ENCODE measurements at regions not wholly inside any gene's neighbourhood (a gene's known extent, or its start where the extent isn't known, plus 50 kb on each side); places are given as distances from the start of the nearest gene placed in this dataset.

GRCh38 chrX:122047261-122047660, 999.9 kb downstream of the GLUD2 start:
- Histone ChIP-seq H3K9me3 (ENCODE audit: control extremely low read depth in 1 of 3, control insufficient read depth in 2 of 3, insufficient read depth in 1 of 3, low read length in 2 of 3) (peaks cover 0 to 4% (median 0%) of the 10 kb centered on the region in 3 donors), H3K36me3 (replicated peaks in 1 of 2; ENCODE audit: control extremely low read depth in 1 of 2, control insufficient read depth in 1 of 2, extremely low read depth in 1 of 2, insufficient read depth in 2 of 2, low read length in 1 of 2) (no peaks in the 10 kb centered on the region), H3K4me1 (ENCODE audit: control insufficient read depth in 2 of 2, insufficient read depth in 2 of 2, low read length in 2 of 2) (no peaks in the 10 kb centered on the region), H3K4me3 (ENCODE audit: control extremely low read depth in 1 of 5, extremely low read depth in 1 of 5, insufficient read depth in 1 of 5, low read depth in 2 of 5, low read length in 4 of 5) (no peak overlapping the region), H2AFZ (ENCODE audit: insufficient read depth, low read depth, low read length, poor library complexity, severe bottlenecking) (no peak overlapping the region), H3K9ac (ENCODE audit: low read length) (no peak overlapping the region), H3K4me2 (replicated peaks; ENCODE audit: low read depth, low read length, poor library complexity, severe bottlenecking) (no peak overlapping the region), H3K27me3 (replicated peaks in 1 of 4; ENCODE audit: control extremely low read depth in 1 of 4, control insufficient read depth in 3 of 4, insufficient read depth in 4 of 4, low read length in 3 of 4) (no peaks in the 10 kb centered on the region), H3K79me2 (ENCODE audit: control insufficient read depth, insufficient read depth, low read length) (no peaks in the 10 kb centered on the region), H4K20me1 (ENCODE audit: control insufficient read depth, insufficient read depth, low read length, poor library complexity, severe bottlenecking) (no peaks in the 10 kb centered on the region), H3K27ac (ENCODE audit: low read length in 2 of 2) (no peak overlapping the region)
- no peak for DNase-seq
- ChIA-PET CTCF (no interaction called here), POLR2A (no interaction called here)
- intact Hi-C loops (cut with micrococcal nuclease), result no loop called here
- no peak overlapping the region for H3K27ac Mint-ChIP-seq
- ATAC-seq (ENCODE audit: low read depth), result no peak
- peaks cover 3% of the 10 kb centered on the region for H3K9me3 Mint-ChIP-seq (ENCODE audit: insufficient read depth)
- H3K4me3 Mint-ChIP-seq, result no peak overlapping the region
- no peaks in the 10 kb centered on the region for H3K27me3 Mint-ChIP-seq
- H3K4me1 Mint-ChIP-seq, result no peaks in the 10 kb centered on the region
- TF ChIP-seq, protein P1, sequence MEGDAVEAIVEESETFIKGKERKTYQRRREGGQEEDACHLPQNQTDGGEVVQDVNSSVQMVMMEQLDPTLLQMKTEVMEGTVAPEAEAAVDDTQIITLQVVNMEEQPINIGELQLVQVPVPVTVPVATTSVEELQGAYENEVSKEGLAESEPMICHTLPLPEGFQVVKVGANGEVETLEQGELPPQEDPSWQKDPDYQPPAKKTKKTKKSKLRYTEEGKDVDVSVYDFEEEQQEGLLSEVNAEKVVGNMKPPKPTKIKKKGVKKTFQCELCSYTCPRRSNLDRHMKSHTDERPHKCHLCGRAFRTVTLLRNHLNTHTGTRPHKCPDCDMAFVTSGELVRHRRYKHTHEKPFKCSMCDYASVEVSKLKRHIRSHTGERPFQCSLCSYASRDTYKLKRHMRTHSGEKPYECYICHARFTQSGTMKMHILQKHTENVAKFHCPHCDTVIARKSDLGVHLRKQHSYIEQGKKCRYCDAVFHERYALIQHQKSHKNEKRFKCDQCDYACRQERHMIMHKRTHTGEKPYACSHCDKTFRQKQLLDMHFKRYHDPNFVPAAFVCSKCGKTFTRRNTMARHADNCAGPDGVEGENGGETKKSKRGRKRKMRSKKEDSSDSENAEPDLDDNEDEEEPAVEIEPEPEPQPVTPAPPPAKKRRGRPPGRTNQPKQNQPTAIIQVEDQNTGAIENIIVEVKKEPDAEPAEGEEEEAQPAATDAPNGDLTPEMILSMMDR (IDR thresholded peaks at IDR 0.05), result no peak
- TF ChIP-seq EZH2 (IDR thresholded peaks at IDR 0.05; ENCODE audit: borderline replicate concordance, insufficient read depth, low read depth, low read length, poor library complexity, severe bottlenecking), result no peak
- no CpG with 5 or more reads among the region's 2 CpGs for WGBS (ENCODE audit: insufficient coverage)

DNA sequence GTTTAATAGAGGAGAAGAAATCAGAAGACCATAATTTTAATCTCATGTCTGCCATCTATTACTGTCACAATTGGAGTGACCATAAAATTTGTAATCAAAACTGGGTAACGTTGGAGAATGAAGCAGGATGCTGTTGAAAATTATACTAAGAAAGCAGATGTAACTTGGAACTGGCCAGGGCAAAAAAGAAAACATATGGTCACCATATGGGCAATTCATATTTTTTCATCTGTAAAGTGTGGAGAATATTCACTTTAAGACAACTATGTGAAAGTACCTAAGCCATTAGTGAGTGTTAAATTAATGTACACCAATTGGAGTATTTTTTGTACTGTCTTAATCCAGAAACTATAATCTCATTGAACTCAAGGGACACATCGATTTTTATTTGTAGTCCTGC, 1008.0 kb downstream of the GLUD2 start:
- Histone ChIP-seq H3K79me2 (ENCODE audit: control insufficient read depth, insufficient read depth, low read length) (no peaks in the 10 kb centered on the region), H3K27me3 (replicated peaks in 1 of 4; ENCODE audit: control extremely low read depth in 1 of 4, control insufficient read depth in 3 of 4, insufficient read depth in 4 of 4, low read length in 3 of 4) (no peaks in the 10 kb centered on the region), H4K20me1 (ENCODE audit: control insufficient read depth, insufficient read depth, low read length, poor library complexity, severe bottlenecking) (no peaks in the 10 kb centered on the region), H3K4me3 (ENCODE audit: control extremely low read depth in 1 of 5, extremely low read depth in 1 of 5, insufficient read depth in 1 of 5, low read depth in 2 of 5, low read length in 4 of 5) (no peak overlapping the region), H3K4me1 (ENCODE audit: control insufficient read depth in 2 of 2, insufficient read depth in 2 of 2, low read length in 2 of 2) (no peaks in the 10 kb centered on the region), H3K9me3 (ENCODE audit: control extremely low read depth in 1 of 3, control insufficient read depth in 2 of 3, insufficient read depth in 1 of 3, low read length in 2 of 3) (no peaks in the 10 kb centered on the region), H3K36me3 (replicated peaks in 1 of 2; ENCODE audit: control extremely low read depth in 1 of 2, control insufficient read depth in 1 of 2, extremely low read depth in 1 of 2, insufficient read depth in 2 of 2, low read length in 1 of 2) (no peaks in the 10 kb centered on the region), H2AFZ (ENCODE audit: insufficient read depth, low read depth, low read length, poor library complexity, severe bottlenecking) (no peak overlapping the region), H3K4me2 (replicated peaks; ENCODE audit: low read depth, low read length, poor library complexity, severe bottlenecking) (no peak overlapping the region), H3K9ac (ENCODE audit: low read length) (no peak overlapping the region), H3K27ac (ENCODE audit: low read length in 2 of 2) (no peak overlapping the region)
- no peak overlapping the region for H3K27ac Mint-ChIP-seq
- DNase-seq, result no peak
- H3K4me1 Mint-ChIP-seq, result no peaks in the 10 kb centered on the region
- CTCF ChIA-PET, result no interaction called here
- no peaks in the 10 kb centered on the region for H3K27me3 Mint-ChIP-seq
- intact Hi-C loops (cut with micrococcal nuclease), result no loop called here
- WGBS (ENCODE audit: insufficient coverage), result no CpG with 5 or more reads among the region's 2 CpGs
- H3K9me3 Mint-ChIP-seq (ENCODE audit: insufficient read depth), result no peaks in the 10 kb centered on the region
- ATAC-seq (ENCODE audit: low read depth), result no peak
- H3K4me3 Mint-ChIP-seq, result no peak overlapping the region
- POLR2A ChIA-PET, result no interaction called here
- TF ChIP-seq EZH2 (IDR thresholded peaks at IDR 0.05; ENCODE audit: borderline replicate concordance, insufficient read depth, low read depth, low read length, poor library complexity, severe bottlenecking), result no peak

Measured in B cell (primary cell).